HepG2 (cell line): ENCODE measurements at regions not wholly inside any gene's neighbourhood (a gene's known extent, or its start where the extent isn't known, plus 50 kb on each side); places are given as distances from the start of the nearest gene placed in this dataset.

Experiments used
- ATAC-seq: fragments of 200-7000 bp; cut with Tn5 transposase; 3 replicates; pipeline ENCODE4 v1.9.1; 2020; ENCODE audit warnings: mild to moderate bottlenecking, moderate library complexity
- BruUV-seq: library from RNA; stranded (reverse); fragments of 400-500 nt; replicated peaks from 2 replicates; lab custom pipeline; 2021; lab: Mats Ljungman, UMichigan
- CTCF ChIA-PET: fragments of 300-600 bp; formaldehyde crosslinking; extraction: SDS; loops from one replicate; lab custom pipeline; 2021; ENCODE audit warnings: low total read pairs, inconsistent platforms, low intra/inter-chr PET ratio; lab: Yijun Ruan, JAX
- POLR2A ChIA-PET: fragments of 350-600 bp; sonication (Branson Sonifier 250); formaldehyde crosslinking; loops from one replicate; lab custom pipeline; 2020; ENCODE audit warnings: antibody characterized with exemption, inconsistent platforms; lab: Yijun Ruan, JAX
- DNase-seq: peaks from one replicate; pipeline ENCODE4 v3.0.0-alpha.2; 2015; ENCODE audit warnings: low spot score
- FAIRE-seq: peaks from 3 replicates; lab custom pipeline; 2011; peaks lifted over from hg19 to GRCh38; lab: Jason Lieb, UNC
- H2AFZ ChIP-seq: one replicate; pipeline ENCODE4 v1.6.1; 2011; ENCODE audit warnings: low read length, inconsistent platforms
- H3K27ac ChIP-seq: fragments of 300-600 bp; 3 replicates; pipeline ENCODE4 v1.8.0; 2011; ENCODE audit warnings: mixed run types, mild to moderate bottlenecking, mixed read lengths, low read length, inconsistent platforms; ENCODE audit not compliant: insufficient read depth; ENCODE audit errors: extremely low read length
- H3K27me3 ChIP-seq, 2 experiments: fragments of 200-600 bp in 1 of 2; 2 replicates in 1 of 2; 3 replicates in 1 of 2; pipeline versions ENCODE4 v1.6.0 to v1.8.0; 2011; ENCODE audit warnings: low read length in 2 of 2, mild to moderate bottlenecking in 2 of 2, moderate library complexity in 2 of 2, inconsistent platforms in 1 of 2; ENCODE audit not compliant: insufficient read depth in 2 of 2, control insufficient read depth in 1 of 2
- H3K36me3 ChIP-seq, 2 experiments: fragments of 200-600 bp in 1 of 2; replicated peaks in 1 of 2; 2 replicates in 1 of 2; 3 replicates in 1 of 2; pipeline versions ENCODE4 v1.5.1 to v1.8.0; 2011; ENCODE audit warnings: low read length in 2 of 2, inconsistent platforms in 1 of 2; ENCODE audit not compliant: insufficient read depth in 2 of 2, control insufficient read depth in 1 of 2
- H3K4me1 ChIP-seq: 2 replicates; pipeline ENCODE4 v1.5.1; 2012; ENCODE audit warnings: low read length, inconsistent platforms; ENCODE audit not compliant: insufficient read depth
- H3K4me2 ChIP-seq: 2 replicates; pipeline ENCODE4 v1.6.0; 2011; ENCODE audit warnings: low read depth, low read length, inconsistent platforms
- H3K4me3 ChIP-seq, 3 experiments: fragments of 200-600 bp in 1 of 3; sonication (generic), shearing (Covaris generic) in 1 of 3; replicated peaks in 1 of 3; 2 replicates each; pipeline ENCODE4 v1.5.1; 2011 to 2016; ENCODE audit warnings: low read length in 3 of 3, inconsistent platforms in 2 of 3, low read depth in 2 of 3, mild to moderate bottlenecking in 2 of 3, control low read depth in 1 of 3, mixed read lengths in 1 of 3; ENCODE audit not compliant: insufficient read depth in 1 of 3
- H3K79me2 ChIP-seq: one replicate; pipeline ENCODE4 v1.6.1; 2011; ENCODE audit warnings: low read length, inconsistent platforms; ENCODE audit not compliant: insufficient read depth
- H3K9ac ChIP-seq: 2 replicates; pipeline ENCODE4 v1.6.0; 2011; ENCODE audit warnings: mild to moderate bottlenecking, low read depth, low read length, inconsistent platforms; ENCODE audit not compliant: insufficient read depth
- H3K9me3 ChIP-seq: 2 replicates; pipeline ENCODE4 v1.5.1; 2012; ENCODE audit warnings: mild to moderate bottlenecking, low read length
- H4K20me1 ChIP-seq: 2 replicates; pipeline ENCODE4 v1.6.0; 2011; ENCODE audit warnings: inconsistent platforms, mild to moderate bottlenecking, low read length, moderate library complexity; ENCODE audit not compliant: insufficient read depth
- ETV6 ChIP-seq: sonication (generic); formaldehyde crosslinking; conservative IDR thresholded peaks from 2 replicates; pipeline ENCODE4 v1.4.0; 2020; ENCODE audit warnings: missing genetic modification reagents
- RAD21 ChIP-seq: fragments of 450-650 bp; formaldehyde crosslinking; IDR thresholded peaks from 2 replicates; pipeline ENCODE4 v1.5.0; 2020; ENCODE audit warnings: mild to moderate bottlenecking
- SMAD3 ChIP-seq: sonication (generic); formaldehyde crosslinking; IDR thresholded peaks from 2 replicates; pipeline ENCODE4 v1.4.0; 2020; ENCODE audit warnings: missing genetic modification reagents
- SMARCE1 ChIP-seq: fragments of 450-650 bp; IDR thresholded peaks from 2 replicates; pipeline ENCODE4 v1.6.1; 2017; ENCODE audit warnings: borderline replicate concordance
- SP140L ChIP-seq: sonication (generic); formaldehyde crosslinking; IDR thresholded peaks from 2 replicates; pipeline ENCODE4 v1.4.0; 2020; ENCODE audit warnings: missing genetic modification reagents, borderline replicate concordance
- ZNF557 ChIP-seq: sonication (generic); formaldehyde crosslinking; IDR thresholded peaks from 2 replicates; pipeline ENCODE4 v1.4.0; 2020; ENCODE audit warnings: missing genetic modification reagents
- ZNF724P ChIP-seq: sonication (generic); formaldehyde crosslinking; IDR thresholded peaks from 2 replicates; pipeline ENCODE4 v1.8.0; 2022; ENCODE audit warnings: missing genetic modification reagents, borderline replicate concordance
- WGBS: methylation state at CpG from one replicate; pipeline ENCODE4 v1.1.6; 2017; ENCODE audit warnings: low lambda C conversion rate; 5-methylcytosine and 5-hydroxymethylcytosine counted together
- in situ Hi-C: cut with HindIII; loops from 2 replicates; pipeline ENCODE4 v1.10.0; 2017; ENCODE audit warnings: low pct_unique_long_range_greater_than_20kb; ENCODE audit not compliant: extremely low pct_ligation_motif_present
- intact Hi-C: fragments of 100-400 bp; cut with micrococcal nuclease; formaldehyde crosslinking; loops from one replicate; pipeline ENCODE4 v1.10.0; 2022; ENCODE audit not compliant: unreplicated experiment
- TF ChIP-seq, protein P1 (sequence below): sonication (generic); formaldehyde crosslinking; IDR thresholded peaks from 2 replicates; pipeline ENCODE4 v1.8.0; 2022; ENCODE audit warnings: missing genetic modification reagents, mild to moderate bottlenecking, moderate library complexity, borderline replicate concordance
- TF ChIP-seq, protein P2 (sequence below): sonication (generic); formaldehyde crosslinking; IDR thresholded peaks from 2 replicates; pipeline ENCODE4 v1.8.1; 2023; ENCODE audit warnings: mild to moderate bottlenecking, missing genetic modification reagents
- TF ChIP-seq, protein P3 (sequence below): sonication (generic); formaldehyde crosslinking; IDR thresholded peaks from 2 replicates; pipeline ENCODE4 v1.4.0; 2020; ENCODE audit warnings: mild to moderate bottlenecking, missing genetic modification reagents
- TF ChIP-seq, protein P4 (sequence below): sonication (generic); formaldehyde crosslinking; IDR thresholded peaks from 2 replicates; pipeline ENCODE4 v1.4.0; 2020; ENCODE audit warnings: missing genetic modification reagents
- TF ChIP-seq, protein P5 (sequence below): sonication (generic); formaldehyde crosslinking; IDR thresholded peaks from 2 replicates; pipeline ENCODE4 v1.4.0; 2020; ENCODE audit warnings: missing genetic modification reagents, mild to moderate bottlenecking, borderline replicate concordance
- TF ChIP-seq, protein P6 (sequence below): IDR thresholded peaks from 2 replicates; pipeline ENCODE4 v1.6.1; 2016; ENCODE audit warnings: missing compliant biosample characterization, missing genetic modification reagents, borderline replicate concordance

DNA sequence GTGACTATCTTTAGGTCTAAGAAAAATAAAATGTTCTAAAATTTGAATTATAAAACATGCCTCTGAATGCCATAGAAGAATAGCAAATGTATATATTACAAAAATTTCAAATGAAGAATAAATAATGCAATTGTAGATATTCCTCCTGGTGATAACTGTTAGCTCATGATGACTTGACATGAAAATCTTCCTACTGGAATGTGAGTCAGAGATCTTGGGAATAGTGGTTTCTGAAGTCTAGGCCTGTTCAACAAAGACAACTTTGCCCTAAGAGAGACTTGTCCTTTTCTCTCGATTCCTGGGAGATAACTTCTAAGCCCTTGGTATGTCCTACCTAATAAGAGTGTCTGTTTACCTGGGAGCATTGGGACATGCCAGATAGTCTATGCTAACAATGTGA lies 746.3 kb upstream of the RIOK2 start:
- 0% methylated on average over 1 of the region's 1 CpG for WGBS
- POLR2A ChIA-PET = no interaction called here

More for the DNA sequence above, 746.3 kb upstream of the RIOK2 start:
- CTCF ChIA-PET = no interaction called here
- Histone ChIP-seq H3K36me3 (no peaks in the 10 kb centered on the region), H3K9ac (no peak overlapping the region), H4K20me1 (no peaks in the 10 kb centered on the region), H3K27ac (no peak overlapping the region), H3K9me3 (no peaks in the 10 kb centered on the region), H3K4me3 (no peak overlapping the region), H3K27me3 (no peaks in the 10 kb centered on the region), H3K4me1 (no peaks in the 10 kb centered on the region), H2AFZ (no peak overlapping the region), H3K79me2 (no peaks in the 10 kb centered on the region), H3K4me2 (no peak overlapping the region)
- intact Hi-C loops (no loop called here), in situ Hi-C loops (no loop called here)
- TF ChIP-seq, protein P1, sequence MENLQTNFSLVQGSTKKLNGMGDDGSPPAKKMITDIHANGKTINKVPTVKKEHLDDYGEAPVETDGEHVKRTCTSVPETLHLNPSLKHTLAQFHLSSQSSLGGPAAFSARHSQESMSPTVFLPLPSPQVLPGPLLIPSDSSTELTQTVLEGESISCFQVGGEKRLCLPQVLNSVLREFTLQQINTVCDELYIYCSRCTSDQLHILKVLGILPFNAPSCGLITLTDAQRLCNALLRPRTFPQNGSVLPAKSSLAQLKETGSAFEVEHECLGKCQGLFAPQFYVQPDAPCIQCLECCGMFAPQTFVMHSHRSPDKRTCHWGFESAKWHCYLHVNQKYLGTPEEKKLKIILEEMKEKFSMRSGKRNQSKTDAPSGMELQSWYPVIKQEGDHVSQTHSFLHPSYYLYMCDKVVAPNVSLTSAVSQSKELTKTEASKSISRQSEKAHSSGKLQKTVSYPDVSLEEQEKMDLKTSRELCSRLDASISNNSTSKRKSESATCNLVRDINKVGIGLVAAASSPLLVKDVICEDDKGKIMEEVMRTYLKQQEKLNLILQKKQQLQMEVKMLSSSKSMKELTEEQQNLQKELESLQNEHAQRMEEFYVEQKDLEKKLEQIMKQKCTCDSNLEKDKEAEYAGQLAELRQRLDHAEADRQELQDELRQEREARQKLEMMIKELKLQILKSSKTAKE (CRISPR knock-in tag) = no peak
- TF ChIP-seq RAD21 (CRISPR knock-in tag) (no peak), SP140L (CRISPR knock-in tag) (no peak), SMAD3 (no peak), ZNF557 (no peak), SMARCE1 (no peak), ZNF724P (CRISPR knock-in tag) (no peak), ETV6 (no peak)
- TF ChIP-seq, protein P2, sequence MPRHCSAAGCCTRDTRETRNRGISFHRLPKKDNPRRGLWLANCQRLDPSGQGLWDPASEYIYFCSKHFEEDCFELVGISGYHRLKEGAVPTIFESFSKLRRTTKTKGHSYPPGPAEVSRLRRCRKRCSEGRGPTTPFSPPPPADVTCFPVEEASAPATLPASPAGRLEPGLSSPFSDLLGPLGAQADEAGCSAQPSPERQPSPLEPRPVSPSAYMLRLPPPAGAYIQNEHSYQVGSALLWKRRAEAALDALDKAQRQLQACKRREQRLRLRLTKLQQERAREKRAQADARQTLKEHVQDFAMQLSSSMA = no peak
- TF ChIP-seq, protein P3, sequence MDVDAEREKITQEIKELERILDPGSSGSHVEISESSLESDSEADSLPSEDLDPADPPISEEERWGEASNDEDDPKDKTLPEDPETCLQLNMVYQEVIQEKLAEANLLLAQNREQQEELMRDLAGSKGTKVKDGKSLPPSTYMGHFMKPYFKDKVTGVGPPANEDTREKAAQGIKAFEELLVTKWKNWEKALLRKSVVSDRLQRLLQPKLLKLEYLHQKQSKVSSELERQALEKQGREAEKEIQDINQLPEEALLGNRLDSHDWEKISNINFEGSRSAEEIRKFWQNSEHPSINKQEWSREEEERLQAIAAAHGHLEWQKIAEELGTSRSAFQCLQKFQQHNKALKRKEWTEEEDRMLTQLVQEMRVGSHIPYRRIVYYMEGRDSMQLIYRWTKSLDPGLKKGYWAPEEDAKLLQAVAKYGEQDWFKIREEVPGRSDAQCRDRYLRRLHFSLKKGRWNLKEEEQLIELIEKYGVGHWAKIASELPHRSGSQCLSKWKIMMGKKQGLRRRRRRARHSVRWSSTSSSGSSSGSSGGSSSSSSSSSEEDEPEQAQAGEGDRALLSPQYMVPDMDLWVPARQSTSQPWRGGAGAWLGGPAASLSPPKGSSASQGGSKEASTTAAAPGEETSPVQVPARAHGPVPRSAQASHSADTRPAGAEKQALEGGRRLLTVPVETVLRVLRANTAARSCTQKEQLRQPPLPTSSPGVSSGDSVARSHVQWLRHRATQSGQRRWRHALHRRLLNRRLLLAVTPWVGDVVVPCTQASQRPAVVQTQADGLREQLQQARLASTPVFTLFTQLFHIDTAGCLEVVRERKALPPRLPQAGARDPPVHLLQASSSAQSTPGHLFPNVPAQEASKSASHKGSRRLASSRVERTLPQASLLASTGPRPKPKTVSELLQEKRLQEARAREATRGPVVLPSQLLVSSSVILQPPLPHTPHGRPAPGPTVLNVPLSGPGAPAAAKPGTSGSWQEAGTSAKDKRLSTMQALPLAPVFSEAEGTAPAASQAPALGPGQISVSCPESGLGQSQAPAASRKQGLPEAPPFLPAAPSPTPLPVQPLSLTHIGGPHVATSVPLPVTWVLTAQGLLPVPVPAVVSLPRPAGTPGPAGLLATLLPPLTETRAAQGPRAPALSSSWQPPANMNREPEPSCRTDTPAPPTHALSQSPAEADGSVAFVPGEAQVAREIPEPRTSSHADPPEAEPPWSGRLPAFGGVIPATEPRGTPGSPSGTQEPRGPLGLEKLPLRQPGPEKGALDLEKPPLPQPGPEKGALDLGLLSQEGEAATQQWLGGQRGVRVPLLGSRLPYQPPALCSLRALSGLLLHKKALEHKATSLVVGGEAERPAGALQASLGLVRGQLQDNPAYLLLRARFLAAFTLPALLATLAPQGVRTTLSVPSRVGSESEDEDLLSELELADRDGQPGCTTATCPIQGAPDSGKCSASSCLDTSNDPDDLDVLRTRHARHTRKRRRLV = no peak
- TF ChIP-seq, protein P4, sequence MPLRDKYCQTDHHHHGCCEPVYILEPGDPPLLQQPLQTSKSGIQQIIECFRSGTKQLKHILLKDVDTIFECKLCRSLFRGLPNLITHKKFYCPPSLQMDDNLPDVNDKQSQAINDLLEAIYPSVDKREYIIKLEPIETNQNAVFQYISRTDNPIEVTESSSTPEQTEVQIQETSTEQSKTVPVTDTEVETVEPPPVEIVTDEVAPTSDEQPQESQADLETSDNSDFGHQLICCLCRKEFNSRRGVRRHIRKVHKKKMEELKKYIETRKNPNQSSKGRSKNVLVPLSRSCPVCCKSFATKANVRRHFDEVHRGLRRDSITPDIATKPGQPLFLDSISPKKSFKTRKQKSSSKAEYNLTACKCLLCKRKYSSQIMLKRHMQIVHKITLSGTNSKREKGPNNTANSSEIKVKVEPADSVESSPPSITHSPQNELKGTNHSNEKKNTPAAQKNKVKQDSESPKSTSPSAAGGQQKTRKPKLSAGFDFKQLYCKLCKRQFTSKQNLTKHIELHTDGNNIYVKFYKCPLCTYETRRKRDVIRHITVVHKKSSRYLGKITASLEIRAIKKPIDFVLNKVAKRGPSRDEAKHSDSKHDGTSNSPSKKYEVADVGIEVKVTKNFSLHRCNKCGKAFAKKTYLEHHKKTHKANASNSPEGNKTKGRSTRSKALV (CRISPR knock-in tag) = no peak
- TF ChIP-seq, protein P5, sequence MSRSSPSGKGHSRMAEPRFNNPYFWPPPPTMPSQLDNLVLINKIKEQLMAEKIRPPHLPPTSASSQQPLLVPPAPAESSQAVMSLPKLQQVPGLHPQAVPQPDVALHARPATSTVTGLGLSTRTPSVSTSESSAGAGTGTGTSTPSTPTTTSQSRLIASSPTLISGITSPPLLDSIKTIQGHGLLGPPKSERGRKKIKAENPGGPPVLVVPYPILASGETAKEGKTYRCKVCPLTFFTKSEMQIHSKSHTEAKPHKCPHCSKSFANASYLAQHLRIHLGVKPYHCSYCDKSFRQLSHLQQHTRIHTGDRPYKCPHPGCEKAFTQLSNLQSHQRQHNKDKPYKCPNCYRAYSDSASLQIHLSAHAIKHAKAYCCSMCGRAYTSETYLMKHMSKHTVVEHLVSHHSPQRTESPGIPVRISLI = no peak
- TF ChIP-seq, protein P6, sequence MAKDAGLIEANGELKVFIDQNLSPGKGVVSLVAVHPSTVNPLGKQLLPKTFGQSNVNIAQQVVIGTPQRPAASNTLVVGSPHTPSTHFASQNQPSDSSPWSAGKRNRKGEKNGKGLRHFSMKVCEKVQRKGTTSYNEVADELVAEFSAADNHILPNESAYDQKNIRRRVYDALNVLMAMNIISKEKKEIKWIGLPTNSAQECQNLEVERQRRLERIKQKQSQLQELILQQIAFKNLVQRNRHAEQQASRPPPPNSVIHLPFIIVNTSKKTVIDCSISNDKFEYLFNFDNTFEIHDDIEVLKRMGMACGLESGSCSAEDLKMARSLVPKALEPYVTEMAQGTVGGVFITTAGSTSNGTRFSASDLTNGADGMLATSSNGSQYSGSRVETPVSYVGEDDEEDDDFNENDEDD = no peak
- FAIRE-seq (no peak), ATAC-seq (no peak), DNase-seq (no peak)
- BruUV-seq = no TSS peak
